ENCODE measurements at regions not wholly inside any gene's neighbourhood (a gene's known extent, or its start where the extent isn't known, plus 50 kb on each side); places are given as distances from the start of the nearest gene placed in this dataset.

- peaks cover 1% of the 10 kb centered on the region for H3K9me3 Mint-ChIP-seq (ENCODE audit: insufficient read depth)
Observed at GRCh38 chr7:22618528-22618927, 108.5 kb upstream of the IL6 start.

GRCh38 chr7:22617166-22617565, 109.8 kb upstream of the IL6 start:
- H3K4me2 ChIP-seq (replicated peaks; ENCODE audit: low read depth, low read length, poor library complexity, severe bottlenecking), result no peak overlapping the region
- H3K4me3 ChIP-seq (ENCODE audit: control extremely low read depth in 1 of 5, extremely low read depth in 1 of 5, insufficient read depth in 1 of 5, low read depth in 2 of 5, low read length in 4 of 5), result no peak overlapping the region
- no peak for ATAC-seq (ENCODE audit: low read depth)
- no peak overlapping the region for H3K9ac ChIP-seq (ENCODE audit: low read length)
- Mint-ChIP-seq H3K4me1 (peaks cover 11% of the 10 kb centered on the region), H3K9me3 (ENCODE audit: insufficient read depth) (peaks cover 1% of the 10 kb centered on the region), H3K27me3 (no peaks in the 10 kb centered on the region), H3K4me3 (no peak overlapping the region), H3K27ac (no peak overlapping the region)
- H3K4me1 ChIP-seq (ENCODE audit: control insufficient read depth in 2 of 2, insufficient read depth in 2 of 2, low read length in 2 of 2), result peaks cover 0 to 7% of the 10 kb centered on the region in 2 donors
- H4K20me1 ChIP-seq (ENCODE audit: control insufficient read depth, insufficient read depth, low read length, poor library complexity, severe bottlenecking), result no peaks in the 10 kb centered on the region
- peaks cover 19% of the 10 kb centered on the region for H3K79me2 ChIP-seq (ENCODE audit: control insufficient read depth, insufficient read depth, low read length)
- TF ChIP-seq CTCF (IDR thresholded peaks at IDR 0.05) (no peak), EZH2 (IDR thresholded peaks at IDR 0.05; ENCODE audit: borderline replicate concordance, insufficient read depth, low read depth, low read length, poor library complexity, severe bottlenecking) (no peak)
- H3K27ac ChIP-seq (ENCODE audit: low read length in 2 of 2), result no peak overlapping the region
- WGBS (ENCODE audit: insufficient coverage), result 11% methylated on average over 1 of the region's 4 CpGs
- POLR2A ChIA-PET, result no interaction called here
- no peak overlapping the region for H2AFZ ChIP-seq (ENCODE audit: insufficient read depth, low read depth, low read length, poor library complexity, severe bottlenecking)
- H3K36me3 ChIP-seq (replicated peaks in 1 of 2; ENCODE audit: control extremely low read depth in 1 of 2, control insufficient read depth in 1 of 2, extremely low read depth in 1 of 2, insufficient read depth in 2 of 2, low read length in 1 of 2), result peaks cover 0 to 3% of the 10 kb centered on the region in 2 experiments
- H3K27me3 ChIP-seq (replicated peaks in 1 of 4; ENCODE audit: control extremely low read depth in 1 of 4, control insufficient read depth in 3 of 4, insufficient read depth in 4 of 4, low read length in 3 of 4), result no peaks in the 10 kb centered on the region
- peaks cover 0 to 23% (median 0%) of the 10 kb centered on the region in 3 donors for H3K9me3 ChIP-seq (ENCODE audit: control extremely low read depth in 1 of 3, control insufficient read depth in 2 of 3, insufficient read depth in 1 of 3, low read length in 2 of 3)
- intact Hi-C loops (cut with micrococcal nuclease), result loop anchor here (10.0 kb wide), 1 partner anchor 52 kb away; no protein-coding TSS in a partner anchor
- no peak for DNase-seq
- CTCF ChIA-PET, result interaction anchor here (0.5 to 1.4 kb wide), 2 partner anchors 57 to 166 kb away, joined by 3 to 5 read pairs; no protein-coding TSS in a partner anchor

More at GRCh38 chr7:22618528-22618927, 108.5 kb upstream of the IL6 start:
- H3K79me2 ChIP-seq (ENCODE audit: control insufficient read depth, insufficient read depth, low read length), result peaks cover 16% of the 10 kb centered on the region
- ATAC-seq (ENCODE audit: low read depth) (no peak), DNase-seq (no peak)
- Mint-ChIP-seq H3K27me3 (no peaks in the 10 kb centered on the region), H3K27ac (no peak overlapping the region), H3K4me3 (no peak overlapping the region), H3K4me1 (peaks cover 9% of the 10 kb centered on the region)
- peaks cover 0 to 3% of the 10 kb centered on the region in 2 experiments for H3K36me3 ChIP-seq (replicated peaks in 1 of 2; ENCODE audit: control extremely low read depth in 1 of 2, control insufficient read depth in 1 of 2, extremely low read depth in 1 of 2, insufficient read depth in 2 of 2, low read length in 1 of 2)
- no peak overlapping the region for H2AFZ ChIP-seq (ENCODE audit: insufficient read depth, low read depth, low read length, poor library complexity, severe bottlenecking)
- intact Hi-C loops (cut with micrococcal nuclease), result loop anchor here (10.0 kb wide), 1 partner anchor 54 kb away; no protein-coding TSS in a partner anchor
- TF ChIP-seq EZH2 (IDR thresholded peaks at IDR 0.05; ENCODE audit: borderline replicate concordance, insufficient read depth, low read depth, low read length, poor library complexity, severe bottlenecking) (no peak), CTCF (IDR thresholded peaks at IDR 0.05) (no peak)
- CTCF ChIA-PET, result interaction anchor here (1.4 kb wide), 1 partner anchor 58 kb away, joined by 5 read pairs; no protein-coding TSS in a partner anchor
- POLR2A ChIA-PET, result no interaction called here
- no peak overlapping the region for H3K4me2 ChIP-seq (replicated peaks; ENCODE audit: low read depth, low read length, poor library complexity, severe bottlenecking)
- no peaks in the 10 kb centered on the region for H3K27me3 ChIP-seq (replicated peaks in 1 of 4; ENCODE audit: control extremely low read depth in 1 of 4, control insufficient read depth in 3 of 4, insufficient read depth in 4 of 4, low read length in 3 of 4)
- H3K9ac ChIP-seq (ENCODE audit: low read length), result no peak overlapping the region
- H4K20me1 ChIP-seq (ENCODE audit: control insufficient read depth, insufficient read depth, low read length, poor library complexity, severe bottlenecking), result no peaks in the 10 kb centered on the region
- H3K9me3 ChIP-seq (ENCODE audit: control extremely low read depth in 1 of 3, control insufficient read depth in 2 of 3, insufficient read depth in 1 of 3, low read length in 2 of 3), result peaks cover 0 to 23% (median 0%) of the 10 kb centered on the region in 3 donors
- peaks cover 0 to 5% of the 10 kb centered on the region in 2 donors for H3K4me1 ChIP-seq (ENCODE audit: control insufficient read depth in 2 of 2, insufficient read depth in 2 of 2, low read length in 2 of 2)
- H3K27ac ChIP-seq (ENCODE audit: low read length in 2 of 2), result no peak overlapping the region
- H3K4me3 ChIP-seq (ENCODE audit: control extremely low read depth in 1 of 5, extremely low read depth in 1 of 5, insufficient read depth in 1 of 5, low read depth in 2 of 5, low read length in 4 of 5), result no peak overlapping the region

Data from B cell (primary cell).